HCT116 (cell line): ENCODE measurements at regions not wholly inside any gene's neighbourhood (a gene's known extent, or its start where the extent isn't known, plus 50 kb on each side); places are given as distances from the start of the nearest gene placed in this dataset.

Experiments used
- CTCF ChIP-seq, 3 experiments: fragments of 200-600 bp in 1 of 3; sonication (generic) in 1 of 3; IDR thresholded peaks in 2 of 3; conservative IDR thresholded peaks in 1 of 3; 2 replicates each; pipeline ENCODE4 v1.5.1; 2012 to 2017; ENCODE audit warnings: low read depth in 2 of 3, low read length in 2 of 3, antibody characterized with exemption in 1 of 3, borderline replicate concordance in 1 of 3, control low read depth in 1 of 3, mild to moderate bottlenecking in 1 of 3, mixed read lengths in 1 of 3, mixed run types in 1 of 3, moderate library complexity in 1 of 3; ENCODE audit not compliant: insufficient read depth in 1 of 3
- EGR1 ChIP-seq: IDR thresholded peaks from 2 replicates; pipeline ENCODE4 v1.6.1; 2012; ENCODE audit warnings: low read depth
- EZH2 ChIP-seq: fragments of 200-600 bp; sonication (generic); IDR thresholded peaks from 2 replicates; pipeline ENCODE4 v1.6.1; 2017; ENCODE audit warnings: antibody characterized with exemption, mixed run types

GRCh38 chr6:152815230-152815872 is 64.8 kb downstream of the VIP start:
- no peak for TF ChIP-seq EGR1
- no peak for TF ChIP-seq CTCF (IDR thresholded peaks at IDR 0.05 in 2 of 3, conservative IDR thresholded peaks at IDR 0.05 in 1 of 3; ENCODE audit: borderline replicate concordance in 1 of 3, insufficient read depth in 1 of 3, low read depth in 2 of 3, low read length in 2 of 3)
- TF ChIP-seq EZH2: no peak
